ENCODE measurements at regions not wholly inside any gene's neighbourhood (a gene's known extent, or its start where the extent isn't known, plus 50 kb on each side); places are given as distances from the start of the nearest gene placed in this dataset.
"Not testable (repeated sequence)": the region's sequence is repeated elsewhere in the genome, so short reads cannot be mapped to it uniquely, and the experiment has no call there.

DNA sequence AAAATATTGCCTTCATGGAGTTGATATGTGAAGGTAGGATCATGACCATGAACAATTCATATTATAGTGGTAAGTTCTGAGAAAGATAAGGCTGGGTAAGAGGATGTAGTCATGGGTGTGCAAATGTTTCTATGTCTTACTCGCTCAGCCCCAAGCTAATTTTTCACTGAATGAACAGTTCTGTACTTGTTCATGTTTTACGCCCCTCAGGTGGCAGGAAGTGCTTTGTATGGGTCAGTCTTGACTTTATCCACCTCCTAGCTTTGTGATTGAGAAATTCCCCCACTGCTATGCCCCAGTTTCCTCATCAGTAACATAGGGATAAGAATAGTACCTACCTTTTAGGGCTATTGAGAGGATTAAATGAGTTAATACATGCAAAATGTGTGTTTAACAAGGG, 148.2 kb upstream of the KCNG1 start:
- Histone ChIP-seq H3K79me2 (no peaks in the 10 kb centered on the region), H2AFZ (no peak overlapping the region), H3K4me2 (ENCODE audit: low read length) (no peak overlapping the region), H3K36me3 (ENCODE audit: control insufficient read depth, insufficient read depth, low read length) (no peaks in the 10 kb centered on the region), H3K4me1 (no peaks in the 10 kb centered on the region), H3K27me3 (ENCODE audit: control insufficient read depth, insufficient read depth, low read length) (no peaks in the 10 kb centered on the region), H3K27ac (no peak overlapping the region), H3K9ac (no peak overlapping the region), H3K4me3 (ENCODE audit: low read depth, low read length) (no peak overlapping the region), H3K9me3 (ENCODE audit: control insufficient read depth, low read length) (no peaks in the 10 kb centered on the region)
- no peak for TF ChIP-seq CTCF (IDR thresholded peaks at IDR 0.05)

DNA sequence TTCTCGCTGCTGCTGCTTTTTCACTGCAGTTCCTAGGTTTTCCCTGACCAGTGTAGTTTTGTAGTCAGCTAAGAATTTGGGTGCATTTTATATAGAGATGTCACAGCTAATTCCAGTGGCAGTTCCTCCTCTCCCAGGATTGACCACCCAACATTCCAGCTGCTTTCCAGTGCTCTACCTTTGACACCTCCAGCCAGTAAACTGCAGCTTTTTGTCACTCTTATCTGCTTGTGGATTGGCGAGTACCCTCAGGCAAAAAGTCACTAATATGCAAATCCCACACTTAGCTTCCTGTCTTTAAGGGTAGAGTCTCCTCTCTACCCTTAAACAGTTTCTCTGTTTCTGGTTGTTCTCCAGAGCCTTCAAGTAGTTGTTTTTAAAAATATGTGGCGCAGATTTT, 146.9 kb upstream of the KCNG1 start:
- Histone ChIP-seq H2AFZ (no peak overlapping the region), H3K4me1 (no peaks in the 10 kb centered on the region), H3K79me2 (no peaks in the 10 kb centered on the region), H3K4me3 (ENCODE audit: low read depth, low read length) (no peak overlapping the region), H3K9me3 (ENCODE audit: control insufficient read depth, low read length) (no peaks in the 10 kb centered on the region), H3K27ac (no peak overlapping the region), H3K27me3 (ENCODE audit: control insufficient read depth, insufficient read depth, low read length) (no peaks in the 10 kb centered on the region), H3K4me2 (ENCODE audit: low read length) (no peak overlapping the region), H3K36me3 (ENCODE audit: control insufficient read depth, insufficient read depth, low read length) (no peaks in the 10 kb centered on the region), H3K9ac (no peak overlapping the region)
- no peak for TF ChIP-seq CTCF (IDR thresholded peaks at IDR 0.05)

- H3K27me3 ChIP-seq (ENCODE audit: control insufficient read depth, insufficient read depth, low read length); H3K79me2 ChIP-seq; H3K27ac ChIP-seq; H2AFZ ChIP-seq; H3K4me1 ChIP-seq; H3K9ac ChIP-seq; H3K9me3 ChIP-seq (ENCODE audit: control insufficient read depth, low read length); H3K4me2 ChIP-seq (ENCODE audit: low read length); H3K36me3 ChIP-seq (ENCODE audit: control insufficient read depth, insufficient read depth, low read length); H3K4me3 ChIP-seq (ENCODE audit: low read depth, low read length): not testable (repeated sequence)
Measured at GRCh38 chr20:51167911-51168310, 145.0 kb upstream of the KCNG1 start.

GRCh38 chr20:51166489-51166888, 143.6 kb upstream of the KCNG1 start:
- H3K9ac ChIP-seq = no peak overlapping the region
- H3K4me1 ChIP-seq = no peaks in the 10 kb centered on the region
- H3K79me2 ChIP-seq = no peaks in the 10 kb centered on the region
- H3K27me3 ChIP-seq (ENCODE audit: control insufficient read depth, insufficient read depth, low read length) = no peaks in the 10 kb centered on the region
- no peaks in the 10 kb centered on the region for H3K36me3 ChIP-seq (ENCODE audit: control insufficient read depth, insufficient read depth, low read length)
- no peak overlapping the region for H3K27ac ChIP-seq
- H2AFZ ChIP-seq = no peak overlapping the region
- H3K9me3 ChIP-seq (ENCODE audit: control insufficient read depth, low read length) = no peaks in the 10 kb centered on the region
- H3K4me3 ChIP-seq (ENCODE audit: low read depth, low read length) = no peak overlapping the region
- no peak overlapping the region for H3K4me2 ChIP-seq (ENCODE audit: low read length)
- TF ChIP-seq CTCF (IDR thresholded peaks at IDR 0.05) = no peak

DNA sequence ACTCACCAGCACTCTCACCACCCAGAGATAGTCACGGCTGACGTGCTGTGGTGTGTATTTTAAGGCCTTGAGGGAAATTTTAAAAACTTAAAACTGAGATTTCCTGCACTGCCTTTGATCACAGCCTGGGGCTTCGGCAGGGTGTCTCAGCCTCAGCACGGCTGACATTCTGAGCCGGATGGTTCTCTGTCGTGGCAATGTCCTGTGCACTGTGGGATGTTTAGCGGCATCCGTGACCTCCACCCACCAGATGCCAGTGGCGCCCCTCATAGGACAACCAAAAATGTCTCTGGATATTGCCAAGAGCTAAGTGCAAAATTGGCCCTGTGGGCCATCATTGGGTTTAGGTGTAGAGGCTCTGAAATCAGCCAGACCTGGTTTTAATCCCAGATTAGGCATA, 142.2 kb upstream of the KCNG1 start:
- Histone ChIP-seq H3K4me3 (ENCODE audit: low read depth, low read length) (no peak overlapping the region), H3K27me3 (ENCODE audit: control insufficient read depth, insufficient read depth, low read length) (no peaks in the 10 kb centered on the region), H3K79me2 (no peaks in the 10 kb centered on the region), H3K36me3 (ENCODE audit: control insufficient read depth, insufficient read depth, low read length) (no peaks in the 10 kb centered on the region), H3K27ac (no peak overlapping the region), H3K4me1 (no peaks in the 10 kb centered on the region), H2AFZ (no peak overlapping the region), H3K9me3 (ENCODE audit: control insufficient read depth, low read length) (no peaks in the 10 kb centered on the region), H3K4me2 (ENCODE audit: low read length) (no peak overlapping the region), H3K9ac (no peak overlapping the region)
- TF ChIP-seq CTCF (IDR thresholded peaks at IDR 0.05) = no peak

All from parathyroid adenoma (tissue), 2 donors.